ENCODE measurements at regions not wholly inside any gene's neighbourhood (a gene's known extent, or its start where the extent isn't known, plus 50 kb on each side); places are given as distances from the start of the nearest gene placed in this dataset.

DNA sequence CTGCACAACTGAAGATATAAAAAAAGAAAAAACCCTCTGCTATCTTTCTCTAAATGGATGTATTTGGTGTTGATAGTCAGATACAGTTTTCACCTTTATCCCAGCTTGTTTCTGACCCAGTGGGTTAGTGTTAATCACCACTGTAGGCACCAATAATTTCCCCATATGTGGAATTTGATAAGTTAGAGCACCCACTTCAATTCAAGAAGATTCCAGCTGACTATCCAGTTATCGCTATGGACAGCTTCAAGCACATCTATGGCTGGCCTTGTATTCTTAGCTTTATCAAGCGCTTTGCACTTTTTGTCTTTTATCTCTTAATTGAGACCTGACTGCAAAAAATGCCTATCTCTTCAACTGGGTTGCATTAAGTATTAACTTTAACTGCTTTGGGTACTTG lies 200.4 kb downstream of the NR4A2 start:
- WGBS, 2 experiments (ENCODE audit: extremely low coverage in 2 of 2, insufficient read length in 1 of 2), result no CpG with 5 or more reads among the region's 2 CpGs
- intact Hi-C loops (cut with micrococcal nuclease), result no loop called here
- Histone ChIP-seq H4K91ac (ENCODE audit: insufficient read depth, low read depth, low read length) (no peak overlapping the region), H3K9me1 (ENCODE audit: insufficient read depth, low read length) (no peaks in the 10 kb centered on the region), H3K4me2 (ENCODE audit: low read depth, low read length) (no peak overlapping the region), H3K36me3 (ENCODE audit: control insufficient read depth, insufficient read depth, low read length) (no peaks in the 10 kb centered on the region), H3K23ac (ENCODE audit: low read depth, low read length) (no peak overlapping the region), H2BK5ac (ENCODE audit: low read depth, low read length, poor library complexity, severe bottlenecking) (no peak overlapping the region), H3K4ac (ENCODE audit: low read depth, low read length) (no peak overlapping the region), H2AK5ac (ENCODE audit: low read depth, low read length) (no peak overlapping the region), H3K18ac (ENCODE audit: low read depth, low read length) (no peak overlapping the region), H3K27me3 (ENCODE audit: control insufficient read depth, insufficient read depth, low read length) (no peaks in the 10 kb centered on the region), H4K5ac (ENCODE audit: low read depth, low read length) (no peak overlapping the region), H4K20me1 (ENCODE audit: insufficient read depth, low read length) (no peaks in the 10 kb centered on the region), H3K56ac (ENCODE audit: extremely low read depth, insufficient read depth, low read length) (no peak overlapping the region), H3K9ac (ENCODE audit: low read depth, low read length) (no peak overlapping the region), H3K9me3 (ENCODE audit: control insufficient read depth, insufficient read depth, low read length) (no peaks in the 10 kb centered on the region), H3K4me1 (ENCODE audit: control insufficient read depth, insufficient read depth, low read length) (no peaks in the 10 kb centered on the region), H2BK20ac (ENCODE audit: low read depth, low read length) (no peak overlapping the region), H2AK9ac (replicated peaks; ENCODE audit: low read depth, low read length, poor library complexity) (no peak overlapping the region), H3K14ac (replicated peaks; ENCODE audit: low read depth, low read length) (no peak overlapping the region), H3K27ac (ENCODE audit: insufficient read depth, low read length) (no peak overlapping the region), H4K8ac (ENCODE audit: low read depth in 2 of 2, low read length in 2 of 2) (no peak overlapping the region), H2BK15ac (ENCODE audit: low read depth, low read length) (no peak overlapping the region), H3K79me1 (ENCODE audit: low read depth in 1 of 2, low read length in 2 of 2) (no peaks in the 10 kb centered on the region), H2BK120ac (ENCODE audit: low read depth, low read length) (no peak overlapping the region), H2AFZ (replicated peaks; ENCODE audit: low read length, poor library complexity) (no peak overlapping the region), H3K4me3 (ENCODE audit: insufficient read depth, low read depth, low read length) (no peak overlapping the region)
- dilution Hi-C loops (cut with HindIII; ENCODE audit: low sequenced_read_pairs, unreplicated experiment), result no loop called here
- in situ Hi-C loops (cut with MboI; ENCODE audit: low sequenced_read_pairs), result no loop called here
- ATAC-seq (ENCODE audit: low read depth) (no peak), DNase-seq (no peak)
- BruUV-seq (replicated peaks), result no TSS peak
- ChIA-PET POLR2A (ENCODE audit: unreplicated experiment) (no interaction called here), CTCF (interaction anchor here (0.6 kb wide), 1 partner anchor 123 kb away, joined by 3 read pairs; no protein-coding TSS in a partner anchor)
- no peak for TF ChIP-seq CEBPB (IDR thresholded peaks at IDR 0.05; ENCODE audit: low read depth, low read length)
- no peak for TF ChIP-seq USF2 (IDR thresholded peaks at IDR 0.05; ENCODE audit: low read depth, low read length)
- no peak for TF ChIP-seq ELK1 (IDR thresholded peaks at IDR 0.05; ENCODE audit: borderline replicate concordance, low read depth, low read length)
- TF ChIP-seq POLR2A (IDR thresholded peaks at IDR 0.05; ENCODE audit: low read depth, low read length), result no peak
- TF ChIP-seq NFE2L2 (IDR thresholded peaks at IDR 0.05; ENCODE audit: low read depth, low read length), result no peak

Measured in IMR-90 (cell line).